PFSK-1 (cell line): ENCODE measurements at regions not wholly inside any gene's neighbourhood (a gene's known extent, or its start where the extent isn't known, plus 50 kb on each side); places are given as distances from the start of the nearest gene placed in this dataset.

Source experiments
- FOXP2 ChIP-seq: optimal IDR thresholded peaks from 2 replicates; pipeline ENCODE3; 2011; ENCODE audit warnings: borderline replicate concordance, control low read depth, inconsistent platforms; ENCODE audit not compliant: insufficient read depth; ENCODE audit errors: extremely low read length, extremely low read depth
- POLR2AphosphoS5 ChIP-seq: IDR thresholded peaks from 2 replicates; pipeline ENCODE4 v1.6.1; 2012; ENCODE audit warnings: low read depth, mild to moderate bottlenecking, control low read depth, low read length, moderate library complexity
- SIN3A ChIP-seq: IDR thresholded peaks from 2 replicates; pipeline ENCODE4 v1.6.1; 2012; ENCODE audit warnings: mild to moderate bottlenecking, low read length, moderate library complexity, borderline replicate concordance; ENCODE audit not compliant: insufficient read depth
- TAF1 ChIP-seq: IDR thresholded peaks from 2 replicates; pipeline ENCODE4 v1.6.1; 2012; ENCODE audit warnings: low read length, control low read depth, borderline replicate concordance; ENCODE audit not compliant: insufficient read depth
- TF ChIP-seq, protein P1 (sequence below), 2 experiments: IDR thresholded peaks; 2 replicates each; pipeline versions ENCODE4 v1.6.1 to v1.8.0; 2011 to 2012; ENCODE audit warnings: low read depth in 2 of 2, low read length in 2 of 2, control low read depth in 1 of 2, inconsistent platforms in 1 of 2, mild to moderate bottlenecking in 1 of 2, moderate library complexity in 1 of 2; ENCODE audit not compliant: insufficient read depth in 1 of 2

DNA sequence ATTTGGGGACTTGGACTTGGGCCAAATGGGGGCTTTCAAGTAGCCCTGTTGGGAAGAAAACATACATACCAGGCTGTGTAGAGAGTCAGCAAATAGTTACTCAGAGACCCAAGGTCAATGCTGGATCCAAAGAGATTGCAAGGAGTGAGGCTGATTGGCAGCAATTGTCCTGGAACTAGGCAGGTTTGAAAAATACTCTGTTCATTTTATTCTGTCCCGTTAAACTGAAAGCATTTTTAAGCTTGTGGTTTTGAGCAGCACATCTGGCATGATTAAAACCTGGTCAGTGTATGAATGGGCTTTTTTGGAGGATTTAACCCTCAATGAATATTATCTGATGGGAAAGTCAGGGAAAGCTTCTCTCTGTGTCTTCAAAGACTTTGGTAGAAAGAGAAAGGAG, 294.3 kb upstream of the BOD1L1 start:
- TF ChIP-seq POLR2AphosphoS5 (no peak), SIN3A (no peak), TAF1 (no peak), FOXP2 (no peak)
- TF ChIP-seq, protein P1, sequence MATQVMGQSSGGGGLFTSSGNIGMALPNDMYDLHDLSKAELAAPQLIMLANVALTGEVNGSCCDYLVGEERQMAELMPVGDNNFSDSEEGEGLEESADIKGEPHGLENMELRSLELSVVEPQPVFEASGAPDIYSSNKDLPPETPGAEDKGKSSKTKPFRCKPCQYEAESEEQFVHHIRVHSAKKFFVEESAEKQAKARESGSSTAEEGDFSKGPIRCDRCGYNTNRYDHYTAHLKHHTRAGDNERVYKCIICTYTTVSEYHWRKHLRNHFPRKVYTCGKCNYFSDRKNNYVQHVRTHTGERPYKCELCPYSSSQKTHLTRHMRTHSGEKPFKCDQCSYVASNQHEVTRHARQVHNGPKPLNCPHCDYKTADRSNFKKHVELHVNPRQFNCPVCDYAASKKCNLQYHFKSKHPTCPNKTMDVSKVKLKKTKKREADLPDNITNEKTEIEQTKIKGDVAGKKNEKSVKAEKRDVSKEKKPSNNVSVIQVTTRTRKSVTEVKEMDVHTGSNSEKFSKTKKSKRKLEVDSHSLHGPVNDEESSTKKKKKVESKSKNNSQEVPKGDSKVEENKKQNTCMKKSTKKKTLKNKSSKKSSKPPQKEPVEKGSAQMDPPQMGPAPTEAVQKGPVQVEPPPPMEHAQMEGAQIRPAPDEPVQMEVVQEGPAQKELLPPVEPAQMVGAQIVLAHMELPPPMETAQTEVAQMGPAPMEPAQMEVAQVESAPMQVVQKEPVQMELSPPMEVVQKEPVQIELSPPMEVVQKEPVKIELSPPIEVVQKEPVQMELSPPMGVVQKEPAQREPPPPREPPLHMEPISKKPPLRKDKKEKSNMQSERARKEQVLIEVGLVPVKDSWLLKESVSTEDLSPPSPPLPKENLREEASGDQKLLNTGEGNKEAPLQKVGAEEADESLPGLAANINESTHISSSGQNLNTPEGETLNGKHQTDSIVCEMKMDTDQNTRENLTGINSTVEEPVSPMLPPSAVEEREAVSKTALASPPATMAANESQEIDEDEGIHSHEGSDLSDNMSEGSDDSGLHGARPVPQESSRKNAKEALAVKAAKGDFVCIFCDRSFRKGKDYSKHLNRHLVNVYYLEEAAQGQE (IDR thresholded peaks at IDR 0.05; ENCODE audit: insufficient read depth in 1 of 2, low read depth in 2 of 2, low read length in 2 of 2): no peak
